GM21528 (cell line): ENCODE measurements at regions not wholly inside any gene's neighbourhood (a gene's known extent, or its start where the extent isn't known, plus 50 kb on each side); places are given as distances from the start of the nearest gene placed in this dataset.
"Not testable (repeated sequence)": the region's sequence is repeated elsewhere in the genome, so short reads cannot be mapped to it uniquely, and the experiment has no call there.

Experiments
- ATAC-seq: cut with Tn5 transposase; IDR thresholded peaks from one replicate; pipeline ENCODE4 v1.9.1; 2021; ENCODE audit warnings: mild to moderate bottlenecking, moderate library complexity; ENCODE audit not compliant: unreplicated experiment, low FRiP score

GRCh38 chr5:14956423-14957046, 85.0 kb upstream of the ANKH start:
- no peak for ATAC-seq

- ATAC-seq = no peak
Observed at GRCh38 chr5:14954616-14955343, 83.2 kb upstream of the ANKH start.

GRCh38 chr5:14954216-14954615, 82.6 kb upstream of the ANKH start:
- ATAC-seq = no peak

GRCh38 chr5:14953075-14953607, 81.6 kb upstream of the ANKH start:
- no peak for ATAC-seq

- ATAC-seq = no peak
Observed at GRCh38 chr5:14948383-14948782, 76.8 kb upstream of the ANKH start.

GRCh38 chr5:14946815-14947620, 75.4 kb upstream of the ANKH start:
- no peak for ATAC-seq

GRCh38 chr5:14945450-14945849, 73.9 kb upstream of the ANKH start:
- ATAC-seq = no peak

GRCh38 chr5:14944996-14945395, 73.4 kb upstream of the ANKH start:
- no peak for ATAC-seq

- no peak for ATAC-seq
Observed at GRCh38 chr5:14944350-14944739, 72.8 kb upstream of the ANKH start.

GRCh38 chr5:14942212-14942611, 70.6 kb upstream of the ANKH start:
- ATAC-seq = no peak

GRCh38 chr5:14937254-14937653, 65.7 kb upstream of the ANKH start:
- no peak for ATAC-seq

- ATAC-seq = no peak
Observed at GRCh38 chr5:14936588-14936987, 65.0 kb upstream of the ANKH start.

- no peak for ATAC-seq
Observed at GRCh38 chr5:14935341-14935740, 63.8 kb upstream of the ANKH start.

- no peak for ATAC-seq
Observed at GRCh38 chr5:14932902-14933469, 61.4 kb upstream of the ANKH start.

- ATAC-seq = no peak
Observed at GRCh38 chr5:14930486-14930885, 58.9 kb upstream of the ANKH start.

GRCh38 chr5:14929293-14930065, 57.9 kb upstream of the ANKH start:
- ATAC-seq = no peak

GRCh38 chr5:14928661-14929060, 57.1 kb upstream of the ANKH start:
- ATAC-seq = no peak

GRCh38 chr5:14925326-14925725, 53.7 kb upstream of the ANKH start:
- ATAC-seq = no peak

GRCh38 chr5:14922952-14923351, 51.4 kb upstream of the ANKH start:
- not testable (repeated sequence) for ATAC-seq

GRCh38 chr5:14922456-14922855, 50.9 kb upstream of the ANKH start:
- ATAC-seq = no peak
